Activated naive CD4-positive, alpha-beta T cell treated with anti-CD3 and anti-CD28 coated beads, Interleukin-2, amount 10 ng/mL, durations not matched to agents 7 days and 5 days (primary cell): ENCODE measurements at regions not wholly inside any gene's neighbourhood (a gene's known extent, or its start where the extent isn't known, plus 50 kb on each side); places are given as distances from the start of the nearest gene placed in this dataset.
A peak's percentile ranks its signal among the peaks of the same experiment; 100 is the strongest.
"Not testable (repeated sequence)": the region's sequence is repeated elsewhere in the genome, so short reads cannot be mapped to it uniquely, and the experiment has no call there.

ENCODE experiments used
- CTCF ChIA-PET: fragments of 350-600 bp; sonication (Branson Sonifier 250); formaldehyde crosslinking; loops from one replicate; lab custom pipeline; 2021; ENCODE audit warnings: antibody characterized with exemption; lab: Charles Lee
- DNase-seq: peaks from one replicate; pipeline ENCODE4 v3.0.0-alpha.2; 2020
- H3K27ac Mint-ChIP-seq: one replicate; pipeline ENCODE4 v1.8.0; 2021; ENCODE audit warnings: mild to moderate bottlenecking, moderate library complexity, mixed read lengths
- H3K27me3 Mint-ChIP-seq: one replicate; pipeline ENCODE4 v1.8.0; 2021; ENCODE audit warnings: mild to moderate bottlenecking, mixed read lengths
- H3K36me3 Mint-ChIP-seq: one replicate; pipeline ENCODE4 v1.8.0; 2021; ENCODE audit warnings: mixed read lengths
- H3K4me1 Mint-ChIP-seq: one replicate; pipeline ENCODE4 v1.8.0; 2021; ENCODE audit warnings: mixed read lengths
- H3K4me3 Mint-ChIP-seq: one replicate; pipeline ENCODE4 v1.8.0; 2021; ENCODE audit warnings: mild to moderate bottlenecking, moderate library complexity, mixed read lengths
- H3K9me3 Mint-ChIP-seq: one replicate; pipeline ENCODE4 v1.8.0; 2021; ENCODE audit warnings: mixed read lengths

GRCh38 chr15:77944002-77944867 lies 133.3 kb downstream of the TBC1D2B start:
- H3K36me3 Mint-ChIP-seq = no peaks in the 10 kb centered on the region
- no peak overlapping the region for H3K27ac Mint-ChIP-seq
- peak; percentile 68 for DNase-seq
- no peaks in the 10 kb centered on the region for H3K9me3 Mint-ChIP-seq
- H3K27me3 Mint-ChIP-seq = peaks cover 40% of the 10 kb centered on the region
- peak overlapping the region; percentile 58 for H3K4me3 Mint-ChIP-seq
- H3K4me1 Mint-ChIP-seq = peaks cover 14% of the 10 kb centered on the region
- CTCF ChIA-PET = interaction anchor here (1.1 kb wide), 1 partner anchor 36 kb away, joined by 5 read pairs; no protein-coding TSS in a partner anchor

DNA sequence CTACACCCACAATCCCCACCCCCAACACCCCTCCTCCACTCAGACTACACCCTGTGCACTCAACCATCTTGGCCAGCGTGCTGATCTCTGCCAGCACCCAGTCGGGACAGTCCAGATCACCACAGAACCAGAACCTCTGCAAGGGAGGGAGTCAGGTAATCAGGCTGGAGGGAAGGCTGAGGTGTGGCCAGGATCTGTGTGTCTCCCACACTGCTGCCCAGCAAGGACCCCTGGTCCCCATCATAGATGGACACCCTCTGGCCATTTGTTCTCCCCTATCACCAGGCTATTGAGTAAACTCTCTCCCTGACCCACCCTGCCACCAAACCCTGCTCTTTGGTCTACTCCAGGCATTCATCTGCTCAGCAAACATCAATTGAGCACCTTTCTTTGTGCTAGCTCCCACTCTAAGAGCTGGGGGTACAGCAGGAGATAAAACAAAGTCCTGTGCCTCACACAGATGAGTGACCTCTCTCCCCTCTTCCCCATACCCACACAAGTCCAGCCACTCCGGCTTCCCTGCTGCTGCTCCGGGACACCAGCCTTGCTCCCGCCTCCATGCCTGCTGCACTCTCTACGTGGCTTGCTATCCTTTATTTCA lies 134.8 kb downstream of the TBC1D2B start:
- no peak overlapping the region for H3K27ac Mint-ChIP-seq
- no peaks in the 10 kb centered on the region for H3K9me3 Mint-ChIP-seq
- H3K4me1 Mint-ChIP-seq = peaks cover 14% of the 10 kb centered on the region
- H3K27me3 Mint-ChIP-seq = peaks cover 39% of the 10 kb centered on the region
- no peak for DNase-seq
- H3K36me3 Mint-ChIP-seq = no peaks in the 10 kb centered on the region
- H3K4me3 Mint-ChIP-seq = no peak overlapping the region
- CTCF ChIA-PET = no interaction called here

DNA sequence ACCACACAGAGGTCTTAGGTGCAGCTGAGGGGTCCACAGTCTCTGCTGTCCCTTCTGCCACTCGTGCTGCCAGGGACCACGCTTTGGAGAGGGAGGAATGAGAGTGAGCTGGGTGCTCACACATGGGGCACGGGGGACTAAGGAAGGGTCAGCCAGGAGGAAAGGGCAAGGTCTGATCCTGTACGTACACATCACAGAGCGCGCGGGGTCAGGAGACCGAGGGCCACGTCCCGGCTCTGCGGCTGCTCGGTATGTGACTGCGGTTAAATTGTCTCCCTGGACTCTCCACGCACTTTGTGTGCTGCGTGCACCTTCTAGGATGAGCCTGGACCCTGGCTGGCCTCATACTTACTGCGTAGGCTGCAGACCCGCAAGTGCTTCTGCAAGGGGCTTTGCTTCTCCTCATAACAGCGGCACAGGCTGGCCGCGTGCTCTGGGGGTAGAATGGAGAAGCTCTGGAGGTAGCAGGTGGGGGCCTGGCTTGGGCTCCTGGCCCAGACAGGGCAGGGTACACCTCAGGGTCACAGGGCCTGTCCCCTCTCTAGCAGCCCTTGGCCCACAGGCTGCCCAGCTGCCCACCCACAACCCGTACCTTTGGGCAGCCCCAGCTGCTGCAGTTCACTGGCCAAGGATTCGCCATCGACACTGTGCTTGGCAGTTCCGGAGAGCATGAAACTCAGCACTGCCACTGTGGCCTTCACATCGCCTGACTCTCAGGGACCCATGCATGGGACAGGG lies 136.3 kb downstream of the TBC1D2B start:
- H3K9me3 Mint-ChIP-seq, CTCF ChIA-PET, DNase-seq: not testable (repeated sequence)

GRCh38 chr15:77940381-77940947 lies 137.0 kb downstream of the TBC1D2B start:
- no peak for DNase-seq
- CTCF ChIA-PET = no interaction called here
- no peaks in the 10 kb centered on the region for H3K9me3 Mint-ChIP-seq
- H3K36me3 Mint-ChIP-seq = no peaks in the 10 kb centered on the region
- peaks cover 29% of the 10 kb centered on the region for H3K27me3 Mint-ChIP-seq
- H3K4me1 Mint-ChIP-seq = peaks cover 14% of the 10 kb centered on the region
- no peak overlapping the region for H3K4me3 Mint-ChIP-seq
- H3K27ac Mint-ChIP-seq = no peak overlapping the region

More for the DNA sequence above, 136.3 kb downstream of the TBC1D2B start:
- Mint-ChIP-seq H3K27me3 (peaks cover 36% of the 10 kb centered on the region), H3K4me1 (peaks cover 14% of the 10 kb centered on the region)
- H3K4me3 Mint-ChIP-seq, H3K36me3 Mint-ChIP-seq, H3K27ac Mint-ChIP-seq: not testable (repeated sequence)

- DNase-seq = no peak
- Mint-ChIP-seq H3K4me1 (peaks cover 10% of the 10 kb centered on the region), H3K27ac (no peak overlapping the region), H3K27me3 (peaks cover 33% of the 10 kb centered on the region), H3K9me3 (no peaks in the 10 kb centered on the region), H3K4me3 (no peak overlapping the region), H3K36me3 (no peaks in the 10 kb centered on the region)
- CTCF ChIA-PET = interaction anchor here (0.6 kb wide), 1 partner anchor 71 kb away, joined by 3 read pairs; no protein-coding TSS in a partner anchor
These were observed 137.7 kb downstream of the TBC1D2B start for GRCh38 chr15:77939851-77940250.

- H3K36me3 Mint-ChIP-seq, DNase-seq, H3K27ac Mint-ChIP-seq, H3K4me3 Mint-ChIP-seq, H3K9me3 Mint-ChIP-seq, H3K4me1 Mint-ChIP-seq: not testable (repeated sequence)
- CTCF ChIA-PET = interaction anchor here (0.6 kb wide), 1 partner anchor 72 kb away, joined by 3 read pairs; no protein-coding TSS in a partner anchor
- H3K27me3 Mint-ChIP-seq = peaks cover 29% of the 10 kb centered on the region
These were observed 138.5 kb downstream of the TBC1D2B start for GRCh38 chr15:77939026-77939425.

DNA sequence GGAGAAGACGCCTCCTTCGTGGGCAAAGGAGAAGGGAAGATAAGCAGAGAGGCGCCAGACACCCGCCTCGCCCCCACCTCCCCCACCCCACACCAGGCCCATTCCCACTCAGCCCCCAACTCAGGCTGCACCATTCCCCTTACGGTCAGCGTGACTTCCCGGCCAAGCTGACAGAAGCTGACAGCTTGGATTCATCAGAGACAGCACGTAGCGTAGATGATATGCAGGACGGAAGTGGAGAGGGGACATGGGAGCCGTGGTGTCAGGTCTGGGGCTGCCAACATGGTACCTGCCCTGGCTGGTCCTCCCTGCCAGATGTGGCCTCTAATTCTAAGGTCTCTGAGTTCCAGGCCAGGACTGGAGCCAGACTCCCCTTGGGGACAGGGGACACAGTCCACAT lies 139.0 kb downstream of the TBC1D2B start:
- CTCF ChIA-PET, H3K36me3 Mint-ChIP-seq, H3K4me1 Mint-ChIP-seq, H3K27ac Mint-ChIP-seq, H3K9me3 Mint-ChIP-seq, DNase-seq, H3K4me3 Mint-ChIP-seq: not testable (repeated sequence)
- peaks cover 24% of the 10 kb centered on the region for H3K27me3 Mint-ChIP-seq

GRCh38 chr15:77936567-77936966 lies 140.9 kb downstream of the TBC1D2B start:
- H3K4me1 Mint-ChIP-seq, H3K36me3 Mint-ChIP-seq, H3K9me3 Mint-ChIP-seq, DNase-seq, H3K27ac Mint-ChIP-seq, H3K4me3 Mint-ChIP-seq, CTCF ChIA-PET: not testable (repeated sequence)
- peaks cover 21% of the 10 kb centered on the region for H3K27me3 Mint-ChIP-seq

DNA sequence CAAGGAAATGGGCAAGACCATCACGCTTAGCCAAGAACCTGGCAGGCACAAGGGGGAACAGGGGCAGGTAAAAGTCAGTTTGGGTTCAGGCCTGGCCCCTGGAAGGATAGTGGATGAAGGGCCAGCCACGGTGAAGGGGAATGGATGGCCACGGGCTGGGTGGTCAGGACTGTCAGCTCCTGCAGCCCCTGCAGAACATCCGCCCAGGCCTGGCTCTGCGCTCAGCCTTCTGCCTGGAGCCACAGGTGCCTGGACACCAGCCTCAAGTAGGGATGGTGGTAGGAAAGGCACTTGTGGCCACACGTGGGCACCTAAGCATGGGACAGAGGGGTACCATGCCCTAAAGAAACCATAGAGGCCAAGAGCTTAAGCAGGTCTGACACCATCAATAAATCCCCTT lies 143.0 kb downstream of the TBC1D2B start:
- not testable (repeated sequence) for H3K9me3 Mint-ChIP-seq, DNase-seq, H3K36me3 Mint-ChIP-seq, H3K4me3 Mint-ChIP-seq, H3K4me1 Mint-ChIP-seq
- peaks cover 17% of the 10 kb centered on the region for H3K27me3 Mint-ChIP-seq
- CTCF ChIA-PET = interaction anchor here (1.4 kb wide), 1 partner anchor 24 kb away, joined by 6 read pairs; no protein-coding TSS in a partner anchor
- peak overlapping the region; percentile 33 for H3K27ac Mint-ChIP-seq

DNA sequence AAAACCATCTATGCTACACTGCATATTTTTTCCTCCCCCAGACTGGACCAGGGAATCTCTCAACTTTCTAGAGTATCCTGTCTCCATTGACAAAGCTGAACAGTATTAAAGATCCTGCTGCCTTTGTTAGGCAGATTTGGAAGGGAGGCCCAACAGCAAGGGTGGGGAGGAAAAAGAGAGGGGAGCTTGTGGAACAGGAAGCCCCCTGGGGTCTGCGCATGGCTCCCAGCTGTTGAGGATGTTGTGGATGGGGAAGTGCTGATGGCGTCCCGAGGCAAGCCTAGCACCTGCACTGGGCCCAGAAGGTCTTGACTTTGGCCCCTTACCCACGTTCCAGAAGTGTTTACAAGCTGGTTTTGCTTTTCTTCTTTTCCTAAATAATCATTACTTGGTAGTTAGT lies 146.6 kb downstream of the TBC1D2B start:
- H3K36me3 Mint-ChIP-seq, DNase-seq, CTCF ChIA-PET, H3K4me3 Mint-ChIP-seq, H3K4me1 Mint-ChIP-seq, H3K9me3 Mint-ChIP-seq, H3K27ac Mint-ChIP-seq: not testable (repeated sequence)
- peaks cover 17% of the 10 kb centered on the region for H3K27me3 Mint-ChIP-seq

DNA sequence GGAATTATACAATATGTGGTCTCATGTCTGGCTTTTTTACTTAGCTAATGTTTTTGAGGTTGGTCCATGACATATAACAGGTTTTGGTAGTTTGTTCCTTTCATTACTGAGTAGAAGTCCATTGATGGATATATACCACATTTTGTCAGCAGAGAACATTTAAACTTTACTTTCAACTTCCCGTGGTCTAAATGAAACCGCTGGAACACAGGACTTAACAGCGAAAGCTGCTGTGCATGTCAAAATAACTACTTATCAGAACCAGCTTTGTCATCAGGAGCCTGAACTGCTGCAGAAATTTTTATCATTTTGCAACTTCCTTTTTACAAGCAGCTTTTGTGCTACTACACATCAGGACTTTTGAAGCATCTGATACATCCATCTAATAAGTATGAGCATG lies 147.0 kb downstream of the TBC1D2B start:
- peaks cover 17% of the 10 kb centered on the region for H3K27me3 Mint-ChIP-seq
- H3K4me1 Mint-ChIP-seq, H3K36me3 Mint-ChIP-seq, H3K4me3 Mint-ChIP-seq, CTCF ChIA-PET, DNase-seq, H3K27ac Mint-ChIP-seq, H3K9me3 Mint-ChIP-seq: not testable (repeated sequence)

DNA sequence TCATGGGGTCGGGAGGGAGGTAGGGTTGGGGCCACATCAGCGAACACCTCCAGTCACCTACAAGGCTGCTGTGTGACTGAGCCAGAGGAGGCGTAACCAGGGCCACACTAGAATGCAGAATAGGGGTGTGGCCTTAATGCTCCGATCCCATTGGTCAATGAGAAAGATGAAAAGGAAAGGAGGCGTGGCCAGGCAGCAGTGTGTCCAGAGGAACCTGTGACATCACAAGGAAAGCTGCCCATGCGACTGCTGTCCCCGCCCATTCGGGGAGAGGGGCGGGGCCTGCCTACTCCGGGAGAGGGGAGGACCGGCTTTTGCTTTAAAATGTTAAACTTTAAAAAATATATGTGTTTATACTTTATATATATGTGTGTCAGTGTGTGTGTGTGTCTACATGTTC lies 150.7 kb downstream of the TBC1D2B start:
- DNase-seq, H3K4me1 Mint-ChIP-seq, H3K27ac Mint-ChIP-seq, H3K9me3 Mint-ChIP-seq, CTCF ChIA-PET, H3K36me3 Mint-ChIP-seq, H3K4me3 Mint-ChIP-seq: not testable (repeated sequence)
- peaks cover 22% of the 10 kb centered on the region for H3K27me3 Mint-ChIP-seq

GRCh38 chr15:77926296-77926695 lies 151.2 kb downstream of the TBC1D2B start:
- peaks cover 26% of the 10 kb centered on the region for H3K27me3 Mint-ChIP-seq
- H3K4me3 Mint-ChIP-seq, H3K36me3 Mint-ChIP-seq, H3K9me3 Mint-ChIP-seq, H3K4me1 Mint-ChIP-seq, DNase-seq, H3K27ac Mint-ChIP-seq, CTCF ChIA-PET: not testable (repeated sequence)

DNA sequence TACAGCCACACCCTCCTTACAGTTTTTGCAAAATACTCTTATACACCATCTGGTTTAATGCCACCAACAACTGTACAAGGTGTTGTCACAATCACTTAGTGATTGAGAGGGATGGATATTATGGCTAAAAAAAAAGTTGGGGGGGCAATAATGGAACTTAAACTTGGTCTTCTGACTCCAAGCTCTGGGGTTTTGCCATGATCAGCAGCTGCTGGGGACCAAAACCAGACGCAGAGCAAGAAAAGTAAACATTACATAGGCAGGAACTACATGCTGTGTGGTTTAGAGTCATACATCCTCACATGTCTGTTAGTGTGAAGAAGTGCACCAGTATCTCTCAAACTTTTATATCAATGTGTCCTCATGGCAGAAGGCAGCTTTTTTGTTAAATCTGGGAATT lies 152.4 kb downstream of the TBC1D2B start:
- not testable (repeated sequence) for H3K9me3 Mint-ChIP-seq, H3K4me1 Mint-ChIP-seq, H3K27ac Mint-ChIP-seq, H3K36me3 Mint-ChIP-seq, H3K4me3 Mint-ChIP-seq, DNase-seq
- CTCF ChIA-PET = interaction anchor here (0.6 kb wide), 1 partner anchor 1808 kb away, joined by 3 read pairs; no protein-coding TSS in a partner anchor
- H3K27me3 Mint-ChIP-seq = peaks cover 31% of the 10 kb centered on the region
